ENCODE measurements at regions not wholly inside any gene's neighbourhood (a gene's known extent, or its start where the extent isn't known, plus 50 kb on each side); places are given as distances from the start of the nearest gene placed in this dataset.

- H4K20me1 ChIP-seq (ENCODE audit: insufficient read depth, low read length) = no peaks in the 10 kb centered on the region; the same call in 1 of the 2 replicates
- TF ChIP-seq EZH2 (IDR thresholded peaks at IDR 0.05; ENCODE audit: borderline replicate concordance, low read depth, low read length, severe bottlenecking) = no peak
- TF ChIP-seq CTCF (IDR thresholded peaks at IDR 0.05; ENCODE audit: borderline replicate concordance, extremely low read depth, low read length, poor library complexity, severe bottlenecking) = no peak
- no peak overlapping the region for H2AFZ ChIP-seq (ENCODE audit: low read depth, low read length)
- H3K36me3 ChIP-seq (ENCODE audit: insufficient read depth, low read length) = no peaks in the 10 kb centered on the region
- no peak overlapping the region for H3K4me3 ChIP-seq (ENCODE audit: low read depth in 1 of 2, low read length in 2 of 2)
- no peaks in the 10 kb centered on the region for H3K27me3 ChIP-seq (ENCODE audit: insufficient read depth, low read length, poor library complexity)
- no peak overlapping the region for H3K4me2 ChIP-seq (ENCODE audit: insufficient read depth, low read length)
- ATAC-seq (ENCODE audit: insufficient read depth, low read depth) (no peak), DNase-seq (no peak)
- no peak overlapping the region for H3K27ac ChIP-seq (ENCODE audit: low read length)
- no peaks in the 10 kb centered on the region for H3K9me3 ChIP-seq (ENCODE audit: insufficient read depth, low read length, severe bottlenecking)
- H3K4me1 ChIP-seq (ENCODE audit: insufficient read depth, low read length) = no peaks in the 10 kb centered on the region
- no peak overlapping the region for H3K9ac ChIP-seq (ENCODE audit: low read depth, low read length)
- no peaks in the 10 kb centered on the region for H3K79me2 ChIP-seq (ENCODE audit: insufficient read depth, low read length)
Measured at GRCh38 chr16:13568803-13569202, 351.2 kb upstream of the ERCC4 start.

GRCh38 chr16:13569986-13570385, 350.0 kb upstream of the ERCC4 start:
- Histone ChIP-seq H3K9me3 (ENCODE audit: insufficient read depth, low read length, severe bottlenecking) (no peaks in the 10 kb centered on the region), H3K27me3 (ENCODE audit: insufficient read depth, low read length, poor library complexity) (no peaks in the 10 kb centered on the region), H3K36me3 (ENCODE audit: insufficient read depth, low read length) (no peaks in the 10 kb centered on the region), H2AFZ (ENCODE audit: low read depth, low read length) (no peak overlapping the region), H3K79me2 (ENCODE audit: insufficient read depth, low read length) (no peaks in the 10 kb centered on the region), H3K9ac (ENCODE audit: low read depth, low read length) (no peak overlapping the region), H3K4me2 (ENCODE audit: insufficient read depth, low read length) (no peak overlapping the region), H3K4me3 (ENCODE audit: low read depth in 1 of 2, low read length in 2 of 2) (no peak overlapping the region), H4K20me1 (ENCODE audit: insufficient read depth, low read length) (no peaks in the 10 kb centered on the region; the same call in 1 of the 2 replicates), H3K4me1 (ENCODE audit: insufficient read depth, low read length) (no peaks in the 10 kb centered on the region), H3K27ac (ENCODE audit: low read length) (no peak overlapping the region)
- TF ChIP-seq EZH2 (IDR thresholded peaks at IDR 0.05; ENCODE audit: borderline replicate concordance, low read depth, low read length, severe bottlenecking) (no peak), CTCF (IDR thresholded peaks at IDR 0.05; ENCODE audit: borderline replicate concordance, extremely low read depth, low read length, poor library complexity, severe bottlenecking) (no peak)
- ATAC-seq (ENCODE audit: insufficient read depth, low read depth) = no peak
- no peak for DNase-seq

GRCh38 chr16:13571036-13571435, 348.9 kb upstream of the ERCC4 start:
- H3K36me3 ChIP-seq (ENCODE audit: insufficient read depth, low read length) = no peaks in the 10 kb centered on the region
- H3K9ac ChIP-seq (ENCODE audit: low read depth, low read length) = no peak overlapping the region
- TF ChIP-seq CTCF (IDR thresholded peaks at IDR 0.05; ENCODE audit: borderline replicate concordance, extremely low read depth, low read length, poor library complexity, severe bottlenecking) (no peak), EZH2 (IDR thresholded peaks at IDR 0.05; ENCODE audit: borderline replicate concordance, low read depth, low read length, severe bottlenecking) (no peak)
- H3K4me1 ChIP-seq (ENCODE audit: insufficient read depth, low read length) = no peaks in the 10 kb centered on the region
- no peak overlapping the region for H3K27ac ChIP-seq (ENCODE audit: low read length)
- H4K20me1 ChIP-seq (ENCODE audit: insufficient read depth, low read length) = no peaks in the 10 kb centered on the region; the same call in 1 of the 2 replicates
- H3K4me2 ChIP-seq (ENCODE audit: insufficient read depth, low read length) = no peak overlapping the region
- no peaks in the 10 kb centered on the region for H3K9me3 ChIP-seq (ENCODE audit: insufficient read depth, low read length, severe bottlenecking)
- no peak overlapping the region for H3K4me3 ChIP-seq (ENCODE audit: low read depth in 1 of 2, low read length in 2 of 2)
- DNase-seq (no peak), ATAC-seq (ENCODE audit: insufficient read depth, low read depth) (no peak)
- no peaks in the 10 kb centered on the region for H3K79me2 ChIP-seq (ENCODE audit: insufficient read depth, low read length)
- no peaks in the 10 kb centered on the region for H3K27me3 ChIP-seq (ENCODE audit: insufficient read depth, low read length, poor library complexity)
- H2AFZ ChIP-seq (ENCODE audit: low read depth, low read length) = no peak overlapping the region

GRCh38 chr16:13573903-13574302, 346.1 kb upstream of the ERCC4 start:
- H3K27me3 ChIP-seq (ENCODE audit: insufficient read depth, low read length, poor library complexity) = no peaks in the 10 kb centered on the region
- no peak overlapping the region for H3K4me2 ChIP-seq (ENCODE audit: insufficient read depth, low read length)
- H4K20me1 ChIP-seq (ENCODE audit: insufficient read depth, low read length) = no peaks in the 10 kb centered on the region; the same call in 1 of the 2 replicates
- H3K4me3 ChIP-seq (ENCODE audit: low read depth in 1 of 2, low read length in 2 of 2) = no peak overlapping the region
- no peak overlapping the region for H3K27ac ChIP-seq (ENCODE audit: low read length)
- no peak overlapping the region for H3K9ac ChIP-seq (ENCODE audit: low read depth, low read length)
- TF ChIP-seq EZH2 (IDR thresholded peaks at IDR 0.05; ENCODE audit: borderline replicate concordance, low read depth, low read length, severe bottlenecking) (no peak), CTCF (IDR thresholded peaks at IDR 0.05; ENCODE audit: borderline replicate concordance, extremely low read depth, low read length, poor library complexity, severe bottlenecking) (no peak)
- ATAC-seq (ENCODE audit: insufficient read depth, low read depth) (no peak), DNase-seq (no peak)
- H3K4me1 ChIP-seq (ENCODE audit: insufficient read depth, low read length) = no peaks in the 10 kb centered on the region
- no peak overlapping the region for H2AFZ ChIP-seq (ENCODE audit: low read depth, low read length)
- no peaks in the 10 kb centered on the region for H3K79me2 ChIP-seq (ENCODE audit: insufficient read depth, low read length)
- no peaks in the 10 kb centered on the region for H3K9me3 ChIP-seq (ENCODE audit: insufficient read depth, low read length, severe bottlenecking)
- H3K36me3 ChIP-seq (ENCODE audit: insufficient read depth, low read length) = no peaks in the 10 kb centered on the region
